Epidermal melanocyte (primary cell): ENCODE measurements at regions not wholly inside any gene's neighbourhood (a gene's known extent, or its start where the extent isn't known, plus 50 kb on each side); places are given as distances from the start of the nearest gene placed in this dataset.
"Not testable (repeated sequence)": the region's sequence is repeated elsewhere in the genome, so short reads cannot be mapped to it uniquely, and the experiment has no call there.

Experiments used
- DNase-seq: peaks from one replicate; pipeline ENCODE4 v3.0.0; 2011; ENCODE audit warnings: low spot score; ENCODE audit not compliant: insufficient read length

DNA sequence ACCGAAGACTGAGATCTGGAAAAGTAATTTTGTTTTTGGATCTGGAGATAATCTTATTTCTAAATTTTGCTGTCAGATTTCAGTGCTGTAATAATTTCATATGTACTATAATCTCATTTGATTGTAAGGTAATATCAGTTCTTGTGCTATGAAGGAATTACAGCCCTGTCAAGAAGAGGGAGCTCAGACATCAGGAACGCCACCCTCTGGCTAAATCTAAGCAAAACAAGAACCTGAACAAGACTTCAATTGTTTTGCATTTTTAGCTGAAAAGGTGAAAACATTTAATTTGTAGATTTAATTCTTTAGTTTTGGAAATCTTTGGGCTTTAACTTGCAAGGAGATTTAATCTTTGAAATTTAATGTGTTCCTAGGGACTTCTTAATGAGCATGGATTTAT lies 525.4 kb upstream of the HS3ST1 start:
- DNase-seq, result no peak

DNA sequence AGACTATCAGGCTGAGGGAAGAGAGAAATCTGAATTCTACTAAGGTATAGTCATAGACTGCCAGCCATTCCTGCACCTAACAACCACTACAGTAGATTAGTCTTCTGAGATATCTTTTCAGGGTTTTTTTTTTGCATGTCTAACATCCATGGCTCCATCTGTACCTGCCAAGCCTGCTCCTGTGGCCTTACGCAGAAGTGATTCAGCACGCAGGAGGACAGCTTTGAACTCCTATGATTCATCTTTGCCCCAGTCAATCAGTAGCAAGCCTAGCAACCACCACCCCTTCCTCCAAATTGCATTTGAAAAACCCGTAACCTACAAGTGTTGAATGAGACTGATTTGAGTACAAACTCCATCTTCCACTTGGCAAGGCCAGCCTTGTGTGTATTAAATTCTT lies 520.7 kb upstream of the HS3ST1 start:
- DNase-seq, result no peak

DNA sequence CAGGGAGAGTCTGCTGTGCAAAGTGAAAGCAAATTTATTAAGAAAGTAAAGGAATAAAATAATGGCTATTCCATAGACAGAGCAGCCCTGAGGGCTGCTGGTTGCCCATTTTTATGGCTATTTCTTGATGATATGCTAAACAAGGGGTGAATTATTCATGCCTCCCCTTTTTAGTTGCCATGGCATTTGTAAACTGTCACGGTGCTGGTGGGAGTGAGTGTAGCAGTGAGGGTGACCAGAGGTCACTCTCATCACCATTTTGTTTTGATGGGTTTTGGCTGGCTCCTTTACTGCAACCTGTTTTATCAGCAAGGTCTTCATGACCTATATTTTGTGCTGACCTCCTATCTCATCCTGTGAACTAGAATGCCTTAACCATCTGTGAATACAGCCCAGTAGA lies 518.9 kb upstream of the HS3ST1 start:
- DNase-seq, result not testable (repeated sequence)

DNA sequence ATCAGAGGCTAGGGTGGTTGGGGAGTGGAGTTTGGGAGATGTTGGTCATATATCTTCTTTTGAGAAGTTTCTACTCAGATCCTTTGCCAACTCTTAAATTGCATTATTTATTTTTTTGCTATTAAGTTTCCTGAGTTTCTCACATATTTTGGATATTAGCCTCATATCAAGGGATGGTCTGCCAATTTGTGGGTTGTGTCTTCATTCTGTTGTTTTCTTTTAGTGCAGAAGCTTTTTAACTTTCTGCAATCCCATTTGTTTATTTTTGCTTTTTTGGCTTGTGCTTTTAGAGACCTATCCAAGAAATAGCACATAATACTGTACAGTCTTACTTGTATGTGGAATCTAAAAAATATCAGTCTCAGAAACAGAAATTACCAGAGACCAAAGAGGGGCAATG lies 509.2 kb upstream of the HS3ST1 start:
- DNase-seq, result no peak

DNA sequence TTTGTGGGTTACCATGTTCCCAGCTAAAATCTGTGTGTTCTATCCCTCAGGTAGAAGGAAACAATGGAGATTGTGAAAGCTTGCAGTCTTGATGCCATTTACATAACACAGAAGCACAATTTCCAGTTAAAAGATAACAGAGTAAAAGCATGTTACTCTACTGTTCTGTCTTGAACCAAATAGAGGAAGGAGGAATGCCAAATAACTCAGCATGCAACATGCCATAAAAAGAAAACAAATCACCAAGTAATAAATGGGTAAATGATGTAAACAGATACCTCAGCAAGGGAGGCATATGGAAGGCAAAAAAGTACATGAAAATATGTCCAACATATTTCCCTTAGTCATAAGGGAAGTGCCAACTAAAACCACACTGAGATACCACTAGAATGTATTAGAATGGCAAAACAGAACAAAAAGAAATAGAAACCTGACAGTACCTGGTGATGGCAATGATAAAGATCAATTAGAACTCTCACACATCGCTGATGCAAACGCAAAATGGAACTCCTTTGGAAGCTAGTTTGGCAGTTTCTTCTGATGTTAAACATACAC lies 502.6 kb upstream of the HS3ST1 start:
- DNase-seq, result no peak

DNA sequence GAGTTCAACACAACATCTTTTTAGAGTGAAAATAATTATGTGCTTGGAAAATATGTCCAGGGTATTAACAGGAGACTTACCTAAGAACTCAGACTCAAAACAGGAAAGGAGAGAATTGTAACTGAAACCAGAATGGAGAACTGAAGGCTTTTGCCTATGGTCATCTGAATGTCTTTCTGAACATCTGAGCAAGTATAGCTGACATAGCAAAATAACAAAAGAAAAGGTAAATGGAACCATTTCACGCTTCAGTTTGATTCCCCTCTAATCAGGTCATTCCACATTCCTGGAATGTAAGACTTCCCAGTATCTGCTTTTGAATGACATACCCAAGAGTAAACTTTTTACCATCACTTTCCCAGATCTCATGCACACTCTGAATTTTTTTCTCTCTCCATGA lies 500.4 kb upstream of the HS3ST1 start:
- no peak for DNase-seq

DNA sequence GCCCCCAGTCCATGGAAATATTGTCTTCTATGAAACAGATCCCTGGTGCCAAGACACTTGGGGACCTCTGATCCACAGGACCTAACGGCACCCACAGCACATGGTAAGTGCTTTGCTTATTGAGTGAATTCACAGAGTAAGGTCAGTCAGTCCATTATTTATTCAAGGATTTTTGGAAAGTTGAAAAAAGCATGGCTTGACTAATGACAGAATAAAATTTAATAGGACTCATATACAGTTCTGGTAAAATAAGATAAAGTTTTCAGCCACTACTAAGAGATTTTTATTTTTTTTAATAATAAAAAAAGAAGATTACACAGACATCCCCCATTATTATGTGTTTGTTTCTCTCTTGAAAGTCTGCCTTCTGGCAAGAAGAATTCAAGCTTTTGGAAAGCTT lies 490.6 kb upstream of the HS3ST1 start:
- DNase-seq, result no peak

DNA sequence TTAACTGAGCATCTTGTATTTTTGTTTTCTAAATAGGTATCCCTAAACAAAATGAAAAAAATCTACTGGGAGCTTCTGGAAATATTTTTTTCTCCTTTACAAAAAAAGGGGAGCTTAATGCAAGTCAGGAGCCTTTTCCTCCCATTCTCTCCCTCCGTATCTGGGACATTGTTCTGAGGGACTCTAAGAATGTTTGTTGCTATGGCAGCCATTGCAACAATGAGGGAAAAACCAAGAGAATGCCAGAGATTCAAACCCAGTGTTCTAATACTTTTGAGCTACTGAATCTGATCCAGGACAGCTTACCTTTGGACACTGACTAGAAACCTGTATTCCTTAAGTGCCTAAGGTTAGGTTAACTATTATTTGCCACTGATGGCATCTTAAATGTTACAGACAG lies 485.7 kb upstream of the HS3ST1 start:
- DNase-seq, result no peak

DNA sequence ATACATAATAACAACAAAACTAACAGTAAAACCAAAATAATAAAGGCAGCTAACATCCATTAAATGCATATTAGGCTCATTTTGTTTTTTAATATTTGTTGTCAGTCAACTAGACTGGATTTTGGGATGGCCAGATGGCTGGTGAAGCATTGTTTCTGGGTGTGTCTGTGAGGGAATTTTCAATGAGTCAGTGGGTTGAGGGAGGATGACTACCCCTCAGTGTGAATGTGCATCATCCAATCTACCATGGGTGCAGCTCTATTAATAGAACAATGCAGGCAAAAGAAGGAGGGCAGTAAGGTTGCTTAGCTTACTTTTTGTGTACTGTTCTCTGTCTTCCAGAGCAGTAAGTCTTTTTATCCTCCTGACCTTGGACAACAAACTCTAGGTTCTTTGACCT lies 484.2 kb upstream of the HS3ST1 start:
- no peak for DNase-seq

DNA sequence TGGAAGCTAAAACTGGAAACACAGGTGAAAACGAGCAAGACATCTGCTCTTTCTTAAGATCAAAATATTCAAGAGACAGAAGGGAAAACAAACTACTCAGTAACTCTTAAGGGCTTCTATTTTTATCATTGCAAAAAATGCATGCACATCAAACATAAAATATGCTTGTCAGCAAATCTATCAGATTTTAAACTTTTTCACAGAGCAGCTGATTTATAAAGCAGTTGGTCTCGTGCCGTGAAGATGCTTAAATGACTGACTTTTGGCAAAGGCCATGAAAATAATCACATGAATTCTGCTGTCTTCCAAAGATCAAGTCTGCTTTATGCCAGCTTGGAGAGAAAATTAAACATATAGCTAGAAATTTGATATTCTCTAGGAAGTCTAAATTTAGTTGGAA lies 482.1 kb upstream of the HS3ST1 start:
- DNase-seq, result no peak

DNA sequence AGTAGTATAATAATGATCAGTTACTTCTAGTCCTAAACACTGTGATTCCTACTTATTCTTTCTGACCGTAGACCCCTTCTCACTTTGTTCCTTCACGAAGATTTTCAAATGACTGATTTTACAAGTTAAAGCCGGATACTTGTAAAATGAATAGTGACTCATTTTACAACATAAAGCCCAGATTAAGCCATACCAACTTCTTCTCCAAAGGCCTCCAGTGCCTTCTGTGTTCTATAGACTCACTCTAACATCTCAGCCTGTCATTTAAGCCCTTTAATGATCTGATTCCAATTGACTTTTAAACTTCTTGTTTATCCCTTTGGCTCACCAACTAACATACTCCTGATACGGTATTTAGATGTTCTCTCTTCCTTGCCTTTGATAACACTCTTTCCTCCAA lies 480.0 kb upstream of the HS3ST1 start:
- no peak for DNase-seq

DNA sequence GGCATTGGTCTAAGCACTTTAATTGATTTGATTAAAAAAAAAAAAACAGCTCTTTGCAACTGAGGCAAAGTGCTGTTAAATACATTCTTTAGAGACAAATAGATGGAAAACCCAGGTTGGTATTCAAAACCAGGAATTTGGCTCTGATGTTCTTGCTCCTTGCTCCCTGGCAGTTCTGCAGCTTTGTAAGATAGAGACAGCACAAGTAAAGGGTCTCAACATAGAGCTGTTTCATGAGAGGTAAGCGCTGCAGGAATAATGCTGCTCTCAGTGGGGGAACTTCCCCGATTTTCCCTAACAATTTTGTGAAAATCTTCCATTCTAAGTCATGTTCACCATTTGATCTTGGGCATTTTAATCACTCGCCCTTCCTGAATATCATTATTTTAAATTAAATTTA lies 479.5 kb upstream of the HS3ST1 start:
- no peak for DNase-seq

DNA sequence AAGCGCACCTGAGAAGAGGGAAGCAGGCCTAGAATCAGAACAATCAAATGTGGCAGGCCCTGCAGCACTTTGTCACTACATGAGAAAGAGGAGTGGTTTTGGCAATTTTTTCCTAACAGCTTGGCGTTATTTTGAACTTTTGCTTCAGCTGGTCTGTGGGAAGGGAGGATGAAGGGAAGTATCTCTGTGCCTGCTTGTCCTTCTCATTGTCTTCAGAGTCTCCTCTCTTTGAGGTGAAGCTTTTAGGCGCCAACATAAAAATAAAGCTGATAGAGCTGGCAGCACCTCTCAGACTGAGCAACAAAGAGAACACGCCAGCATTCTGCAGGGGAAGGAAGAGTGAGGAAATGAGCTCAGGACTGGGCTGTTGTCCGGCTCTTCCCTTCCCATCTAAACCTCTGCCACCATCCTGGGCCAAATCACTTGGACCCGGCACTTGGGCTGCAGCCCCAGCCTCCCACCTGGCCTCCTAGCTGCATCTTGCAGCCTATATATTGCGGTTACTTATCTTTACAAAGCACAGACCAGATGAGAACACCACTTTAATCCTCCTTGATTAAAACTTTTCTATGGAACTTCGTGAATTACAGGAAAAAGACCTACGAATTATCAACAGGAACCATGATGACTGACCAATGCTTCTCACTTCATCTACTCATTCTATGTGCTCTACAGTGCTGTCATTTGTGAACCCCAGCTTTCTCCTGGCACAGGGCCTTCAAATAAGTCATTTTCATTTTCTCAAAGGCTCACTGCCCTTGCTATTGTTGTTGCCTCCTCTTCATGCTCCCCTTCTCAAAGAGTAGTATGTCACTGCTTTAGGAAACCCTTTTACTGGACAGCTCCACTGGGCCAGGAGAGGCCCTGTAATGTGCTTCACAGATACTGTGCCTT lies 476.4 kb upstream of the HS3ST1 start:
- no peak for DNase-seq

DNA sequence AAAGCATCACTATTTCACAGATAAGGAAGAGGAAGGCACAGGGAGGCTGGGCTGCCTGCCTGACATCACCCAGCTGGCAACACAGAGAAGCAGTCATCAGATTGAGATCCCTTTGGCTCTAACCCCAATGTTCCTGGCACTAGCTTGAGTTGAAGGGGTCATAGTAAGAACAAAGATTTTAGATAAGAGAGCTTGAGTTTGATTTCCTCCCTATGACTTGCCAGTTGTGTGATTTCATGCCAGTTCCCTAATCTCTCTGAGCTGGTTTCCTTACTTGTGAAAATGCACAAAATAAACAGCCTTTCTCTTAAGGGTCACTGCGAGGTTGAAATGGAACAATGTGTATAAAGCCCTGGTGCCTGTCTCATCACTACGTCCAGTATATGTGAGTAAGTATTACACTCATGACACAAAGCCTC lies 475.4 kb upstream of the HS3ST1 start:
- no peak for DNase-seq

DNA sequence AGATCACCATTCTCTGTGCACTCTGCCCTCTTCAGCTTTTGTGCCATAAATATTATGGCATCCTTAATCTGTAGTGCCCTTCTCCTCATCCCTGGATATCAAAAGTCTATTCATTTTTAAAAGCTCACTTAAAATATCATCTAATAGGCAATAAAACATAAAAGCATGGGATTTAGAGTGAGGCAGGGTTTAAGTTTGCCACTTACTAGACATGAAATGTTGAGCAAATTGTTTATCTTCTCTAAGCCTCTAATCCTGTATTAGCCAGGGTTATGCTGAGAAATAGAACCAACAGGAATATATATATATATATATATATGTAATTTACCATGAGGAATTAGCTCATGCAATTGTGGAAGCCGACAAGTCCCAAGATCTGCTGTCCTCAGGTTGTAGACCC lies 472.4 kb upstream of the HS3ST1 start:
- DNase-seq, result no peak

DNA sequence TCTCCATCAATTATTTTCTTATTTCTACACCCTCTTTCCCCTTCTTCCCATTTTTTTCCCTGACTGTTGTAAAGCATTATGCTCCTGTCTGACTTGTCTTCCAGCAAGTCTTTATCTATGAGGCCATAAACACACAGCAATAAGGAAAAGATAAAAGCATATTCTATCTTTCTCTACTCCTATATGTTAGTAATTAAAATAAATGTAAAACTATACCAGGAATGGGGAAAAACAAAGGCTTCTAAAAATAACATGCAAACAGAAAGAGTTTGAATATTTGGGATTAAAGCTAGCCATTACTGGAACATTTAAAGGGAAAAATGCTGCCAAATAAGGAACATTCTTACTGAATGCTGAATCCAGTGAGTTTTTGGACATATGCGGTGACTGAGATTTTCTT lies 471.7 kb upstream of the HS3ST1 start:
- DNase-seq, result no peak

DNA sequence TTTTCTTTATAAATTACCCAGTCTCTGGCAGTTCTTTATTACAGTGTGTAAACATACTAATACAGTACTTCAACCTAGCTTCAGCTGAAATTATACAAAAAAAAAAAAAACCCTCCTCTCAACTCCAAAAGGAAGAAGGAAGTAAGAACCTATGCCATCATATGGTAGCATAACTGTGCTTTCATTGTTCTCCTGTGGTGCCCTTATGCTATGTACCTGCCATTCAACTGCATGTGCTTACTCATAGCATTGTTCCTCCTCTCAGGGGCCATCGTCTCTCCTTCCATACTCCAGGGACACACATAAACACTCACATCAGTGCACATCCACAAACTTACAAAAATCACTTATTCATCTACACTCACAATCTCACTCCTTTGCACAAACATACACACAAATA lies 470.1 kb upstream of the HS3ST1 start:
- no peak for DNase-seq

DNA sequence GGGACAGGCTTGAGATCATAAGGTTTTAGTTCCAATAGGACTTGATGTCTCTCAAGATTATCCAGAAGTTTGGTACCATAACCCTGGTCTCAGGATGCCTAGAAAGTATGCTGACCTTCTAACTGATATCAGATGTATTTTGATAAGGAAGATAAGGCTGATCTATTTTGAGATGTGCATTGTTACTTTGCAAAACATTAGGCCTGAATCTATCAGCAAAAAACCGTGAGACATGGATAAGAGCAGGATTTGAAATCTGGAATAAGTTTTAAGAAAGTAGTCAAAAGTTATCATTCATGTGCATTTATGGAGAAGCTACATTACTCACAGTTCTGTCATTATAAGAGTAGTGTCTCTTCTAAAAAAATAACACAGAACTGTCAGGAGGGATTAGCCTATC lies 467.1 kb upstream of the HS3ST1 start:
- no peak for DNase-seq

DNA sequence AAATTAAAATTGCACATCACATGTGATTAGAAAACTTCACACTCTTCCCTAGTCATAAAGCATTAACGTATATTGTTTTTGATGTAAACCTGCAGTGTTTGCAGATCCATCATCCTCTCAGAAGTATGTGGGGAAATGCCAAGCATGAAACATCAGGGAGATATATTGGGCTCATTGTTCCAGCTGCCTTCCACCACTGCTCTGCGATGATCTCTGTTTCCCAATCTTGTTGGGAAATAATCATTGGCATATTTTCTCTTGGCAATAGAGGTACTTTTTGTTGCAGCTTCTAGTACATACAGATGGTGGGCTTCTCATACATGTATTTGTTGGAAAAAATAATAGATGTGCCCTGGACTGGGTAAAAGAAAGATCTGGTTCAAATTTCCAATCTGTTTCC lies 466.3 kb upstream of the HS3ST1 start:
- no peak for DNase-seq

DNA sequence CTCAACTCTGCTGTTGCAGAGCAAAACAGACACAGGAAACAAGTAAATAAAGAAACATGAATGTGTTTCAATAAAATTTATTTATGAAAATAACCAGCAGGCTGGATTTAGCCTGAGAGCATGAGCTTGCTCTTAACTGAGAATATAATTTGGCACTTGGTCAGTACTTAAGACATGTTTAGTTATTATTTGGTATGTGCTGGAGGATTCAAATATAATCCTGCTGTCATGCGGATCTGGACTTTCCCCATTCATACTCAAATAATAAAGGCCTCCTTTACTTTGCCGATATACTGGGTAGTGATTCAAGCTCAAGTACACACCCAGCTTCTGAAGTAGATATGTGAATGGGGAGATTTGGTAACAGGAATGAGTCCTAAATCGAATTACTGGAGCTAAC lies 465.5 kb upstream of the HS3ST1 start:
- DNase-seq, result no peak

DNA sequence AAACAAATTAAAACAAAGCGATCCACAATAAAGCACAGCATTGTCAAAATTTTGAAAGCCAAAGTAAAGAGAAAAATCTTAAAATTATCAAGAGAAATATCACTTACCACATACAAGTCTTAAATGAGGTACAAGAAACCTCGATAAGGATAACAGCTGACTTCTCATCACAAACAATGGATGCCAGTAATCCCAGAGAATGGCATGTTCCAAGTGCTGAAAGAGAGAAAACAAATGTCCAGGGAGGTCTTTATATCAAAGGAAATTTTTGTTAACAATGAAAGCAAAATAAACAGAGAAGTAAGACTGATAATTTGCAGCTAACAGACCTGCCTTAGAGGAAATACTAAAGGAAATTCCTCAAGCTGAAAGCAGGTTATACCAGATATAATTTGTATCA lies 460.4 kb upstream of the HS3ST1 start:
- no peak for DNase-seq

DNA sequence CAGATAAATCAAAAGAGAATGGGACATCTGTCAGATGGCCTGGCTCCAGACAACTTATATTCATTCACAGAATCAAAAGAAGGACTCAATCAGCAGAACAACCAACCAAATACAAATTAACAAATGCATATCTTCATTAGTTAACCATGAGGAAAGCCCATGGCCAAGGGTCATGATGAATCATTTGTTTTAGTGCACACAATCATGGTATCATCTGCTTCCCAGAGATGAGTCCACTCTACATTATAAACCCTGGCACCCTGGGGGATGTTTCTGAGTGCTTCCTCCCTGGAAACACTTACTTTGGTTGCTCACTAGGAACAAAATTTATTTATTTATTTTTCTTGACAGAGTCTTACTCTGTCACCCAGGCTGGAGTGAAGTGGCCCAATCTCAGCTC lies 453.3 kb upstream of the HS3ST1 start:
- DNase-seq, result no peak

DNA sequence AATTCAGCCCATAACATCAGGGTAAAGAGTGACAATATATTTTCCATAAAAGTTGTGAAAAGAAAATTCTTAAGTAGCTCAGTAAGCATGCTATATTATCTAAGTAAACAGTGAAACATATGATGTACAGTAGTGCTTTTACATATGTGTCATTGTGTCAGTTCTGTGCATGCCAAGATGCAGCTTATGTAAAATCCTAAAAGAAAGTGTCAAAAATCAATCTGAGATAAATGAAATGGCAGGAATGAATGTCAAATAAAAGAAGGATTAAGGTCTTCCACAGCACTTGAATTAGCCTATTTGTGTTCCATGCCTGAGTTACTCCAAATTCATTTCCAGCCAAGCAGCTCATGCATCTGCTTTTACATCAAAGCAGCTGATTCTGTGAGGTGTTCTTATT lies 452.7 kb upstream of the HS3ST1 start:
- no peak for DNase-seq
